HPDE6-E6E7 (cell line): ENCODE measurements at regions not wholly inside any gene's neighbourhood (a gene's known extent, or its start where the extent isn't known, plus 50 kb on each side); places are given as distances from the start of the nearest gene placed in this dataset.
"Not testable (repeated sequence)": the region's sequence is repeated elsewhere in the genome, so short reads cannot be mapped to it uniquely, and the experiment has no call there.

ENCODE experiments used
- DNase-seq: peaks from one replicate; pipeline ENCODE4 v3.0.0; 2011; ENCODE audit warnings: missing footprints; ENCODE audit errors: extremely low spot score

GRCh38 chr4:12692815-12693214 is 791.3 kb downstream of the RAB28 start:
- no peak for DNase-seq

DNA sequence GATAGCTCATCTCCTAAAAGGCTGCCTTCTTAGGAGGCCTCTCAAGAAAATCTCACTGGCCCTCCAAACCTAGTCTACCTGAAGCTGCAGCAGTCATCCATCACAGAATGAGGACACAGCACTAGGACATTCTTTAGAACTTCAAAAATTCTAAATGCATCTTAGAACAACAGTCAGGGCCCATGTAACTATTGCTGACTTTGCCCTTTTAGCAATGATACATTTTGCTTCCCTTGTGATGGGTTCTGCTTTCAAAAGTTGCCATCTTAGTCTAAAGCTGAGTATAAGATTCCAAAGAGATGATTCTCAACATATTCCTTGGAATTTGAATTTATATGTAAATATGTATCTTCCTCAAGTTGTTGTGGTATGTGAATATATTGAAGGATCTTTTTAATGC is 793.0 kb downstream of the RAB28 start:
- DNase-seq: no peak

GRCh38 chr4:12689457-12689856 is 794.7 kb downstream of the RAB28 start:
- no peak for DNase-seq

DNA sequence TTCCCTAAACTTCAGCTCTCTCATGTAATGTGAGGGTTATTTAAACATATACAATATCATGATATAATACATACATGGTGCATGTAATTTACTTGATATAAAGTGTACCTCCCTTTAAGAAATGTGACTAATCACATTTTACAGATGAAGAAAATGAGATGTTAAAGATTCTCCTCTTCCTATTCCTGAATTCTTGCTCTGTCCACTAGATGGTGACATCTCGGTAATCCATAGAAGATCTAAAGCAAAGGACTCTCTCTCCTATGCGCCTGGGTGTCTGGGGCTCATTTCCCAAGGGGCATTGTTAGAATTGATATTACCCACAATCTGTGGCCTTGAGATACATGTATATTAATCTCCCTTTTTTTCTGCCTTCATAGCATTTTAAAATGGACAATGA is 804.9 kb downstream of the RAB28 start:
- DNase-seq: no peak

DNA sequence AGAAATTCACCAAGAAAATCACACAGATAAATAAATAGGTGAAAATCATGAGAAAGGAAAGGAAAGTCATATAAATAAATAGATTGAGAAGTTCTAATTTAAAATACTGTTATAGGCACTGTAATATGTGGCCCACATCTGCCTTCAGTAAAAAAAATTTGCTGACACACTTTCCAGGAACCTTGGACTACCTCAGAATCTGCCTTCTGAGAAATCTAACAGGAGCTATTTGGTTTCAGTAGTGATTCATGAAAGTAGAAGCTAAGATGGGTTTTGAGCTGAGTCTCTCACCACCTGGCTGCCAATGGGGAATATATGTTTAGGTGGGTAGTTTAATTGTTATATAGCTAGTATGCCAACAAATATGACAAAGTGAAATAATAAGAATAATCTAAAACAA is 810.0 kb downstream of the RAB28 start:
- DNase-seq: no peak

GRCh38 chr4:12672303-12672702 is 811.8 kb downstream of the RAB28 start:
- no peak for DNase-seq

DNA sequence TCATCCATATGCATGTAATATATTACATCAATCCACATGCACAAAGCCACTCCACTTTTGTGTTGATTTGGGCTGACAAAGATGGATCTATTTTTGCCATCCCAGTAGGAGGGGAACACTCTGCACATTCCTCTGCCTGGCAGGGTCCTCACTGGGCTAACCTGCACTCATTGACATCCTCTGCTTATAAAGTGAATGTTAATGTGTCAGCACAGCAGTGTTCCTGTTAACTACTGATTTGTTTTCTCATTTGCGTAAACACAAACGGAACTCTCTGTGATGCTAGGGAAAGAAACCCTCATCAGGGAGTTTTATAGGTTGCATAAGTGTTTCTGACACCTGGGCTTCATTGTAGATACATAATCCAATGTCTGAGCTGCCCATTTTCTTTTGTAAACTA is 826.0 kb downstream of the RAB28 start:
- no peak for DNase-seq

DNA sequence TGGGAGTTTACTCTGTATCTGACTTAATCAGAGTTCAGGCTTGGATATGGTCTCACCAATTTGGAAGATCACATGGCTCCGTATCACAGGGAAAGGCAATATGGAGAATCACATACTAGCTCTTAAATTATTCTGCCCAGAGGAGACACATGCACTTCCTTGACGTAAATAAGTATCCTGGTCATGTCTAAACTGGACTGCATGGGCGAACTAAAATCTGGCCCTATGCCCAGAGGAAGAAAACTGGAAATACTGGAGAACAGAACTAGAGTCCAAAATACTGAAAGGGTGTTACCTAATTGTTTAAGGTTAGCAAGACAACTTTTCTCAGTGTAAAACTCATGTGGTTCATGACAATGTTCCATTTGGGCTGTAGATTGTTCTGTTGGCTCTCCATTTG is 832.3 kb downstream of the RAB28 start:
- DNase-seq: no peak

GRCh38 chr4:12645732-12646131 is 838.4 kb downstream of the RAB28 start:
- no peak for DNase-seq

- DNase-seq: no peak
Observed at GRCh38 chr4:12644261-12644660, 839.9 kb downstream of the RAB28 start.

DNA sequence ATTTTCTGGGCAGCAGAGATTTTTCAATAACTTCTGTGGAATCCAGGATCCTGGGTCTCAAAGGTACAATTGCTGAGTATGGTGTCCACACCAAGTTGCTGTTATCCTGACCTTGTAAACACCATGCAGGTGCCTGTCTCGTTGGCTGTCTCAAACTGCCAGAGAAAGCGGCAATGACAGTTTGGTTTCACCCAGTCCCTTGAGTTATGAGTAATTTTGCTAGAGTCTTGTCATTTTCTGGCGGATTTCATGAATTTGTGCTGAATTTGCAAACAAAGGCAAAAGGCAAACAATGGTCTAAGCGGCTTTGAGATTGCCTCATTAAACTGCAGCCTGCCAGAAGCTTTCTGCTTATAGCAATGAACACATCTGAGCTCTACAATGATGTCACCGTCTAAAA is 847.9 kb downstream of the RAB28 start:
- DNase-seq: no peak

DNA sequence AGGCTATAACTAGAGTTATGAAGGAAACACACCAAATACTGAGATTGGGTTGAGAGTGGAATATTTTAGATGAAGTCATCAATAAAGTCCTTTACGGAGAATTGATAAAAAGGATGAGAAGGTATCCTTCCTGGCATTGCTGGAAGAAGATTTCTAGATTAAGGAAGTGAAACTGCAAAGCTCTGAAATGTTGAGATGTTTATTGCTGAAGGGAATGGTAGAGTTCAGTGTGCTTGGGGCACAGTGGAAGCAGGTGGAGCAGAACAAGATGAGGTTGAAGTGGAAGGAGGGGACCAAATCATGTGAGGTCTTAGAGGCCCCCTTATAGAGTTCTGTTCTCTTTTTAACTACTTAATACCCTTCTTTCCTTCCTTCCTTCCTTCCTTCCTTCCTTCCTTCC is 848.5 kb downstream of the RAB28 start:
- DNase-seq: no peak

GRCh38 chr4:12633053-12633651 is 851.0 kb downstream of the RAB28 start:
- peak; percentile 48 for DNase-seq

DNA sequence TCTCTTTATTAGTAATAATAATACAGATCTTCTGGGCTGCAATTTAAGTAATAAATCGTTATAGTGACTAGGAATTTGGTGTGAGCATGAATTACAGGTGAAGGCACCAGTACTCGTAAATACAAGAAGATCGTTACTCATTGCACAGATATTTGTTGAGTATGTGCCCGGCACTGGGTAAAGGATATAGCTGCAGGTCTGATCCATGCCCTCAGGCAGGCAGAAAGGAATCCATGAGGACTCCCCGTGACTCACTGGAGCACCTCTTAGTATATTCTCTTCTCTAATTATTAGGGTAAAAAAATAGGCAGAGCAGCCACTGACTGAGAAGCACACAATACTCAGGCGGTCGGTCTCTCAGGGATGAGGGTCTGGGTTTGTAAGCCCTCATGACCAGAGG is 868.3 kb downstream of the RAB28 start:
- DNase-seq: no peak

DNA sequence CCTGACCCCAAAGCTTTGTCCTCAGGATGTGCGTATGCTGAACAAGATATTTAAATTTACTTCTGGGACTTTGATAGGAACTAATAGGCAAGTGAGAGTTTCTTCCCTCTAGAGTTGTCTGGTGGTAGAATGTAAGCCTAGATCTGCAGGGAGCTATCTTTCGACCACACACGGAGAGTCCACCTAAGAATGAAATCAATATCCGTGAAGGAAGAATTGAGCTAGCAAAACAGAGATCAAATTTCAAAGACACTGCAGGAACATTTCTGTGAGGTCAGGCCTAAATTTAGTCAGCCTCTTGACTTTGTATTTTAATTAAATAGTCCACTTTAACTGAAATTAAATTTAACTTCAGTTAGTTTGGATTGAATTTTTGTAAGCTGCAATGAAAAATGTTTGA is 871.3 kb downstream of the RAB28 start:
- no peak for DNase-seq

DNA sequence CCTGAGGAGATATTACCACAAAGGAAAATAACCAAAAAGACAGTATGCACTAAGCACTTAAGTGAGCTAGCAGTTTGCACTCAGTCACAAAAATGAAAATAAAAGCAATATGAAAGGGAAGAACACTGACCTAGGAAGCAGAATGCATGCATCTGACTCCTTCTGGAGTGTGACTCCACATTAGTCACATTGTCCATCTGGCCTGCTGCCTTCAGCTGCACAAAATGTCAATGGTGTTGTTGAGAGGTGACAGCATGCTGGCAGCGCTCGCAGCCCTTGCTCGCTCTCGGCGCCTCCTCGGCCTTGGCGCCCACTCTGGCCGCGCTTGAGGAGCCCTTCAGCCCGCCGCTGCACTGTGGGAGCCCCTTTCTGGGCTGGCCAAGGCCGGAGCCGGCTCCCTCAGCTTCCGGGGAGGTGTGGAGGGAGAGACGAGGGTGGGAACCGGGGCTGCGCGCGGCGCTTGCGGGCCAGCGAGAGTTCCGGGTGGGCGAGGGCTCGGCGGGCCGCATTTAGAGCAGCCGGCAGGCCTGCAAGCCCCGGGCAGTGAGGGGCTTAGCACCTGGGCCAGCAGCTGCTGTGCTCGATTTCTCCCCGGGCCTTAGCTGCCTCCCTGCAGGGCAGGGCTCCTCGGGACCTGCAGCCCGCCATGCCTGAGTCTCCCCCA is 874.8 kb downstream of the RAB28 start:
- DNase-seq: not testable (repeated sequence)

GRCh38 chr4:12595986-12596385 is 888.2 kb downstream of the RAB28 start:
- no peak for DNase-seq

- DNase-seq: no peak
Observed at GRCh38 chr4:12595489-12595888, 888.7 kb downstream of the RAB28 start.

GRCh38 chr4:12588582-12588981 is 895.6 kb downstream of the RAB28 start:
- DNase-seq: no peak

DNA sequence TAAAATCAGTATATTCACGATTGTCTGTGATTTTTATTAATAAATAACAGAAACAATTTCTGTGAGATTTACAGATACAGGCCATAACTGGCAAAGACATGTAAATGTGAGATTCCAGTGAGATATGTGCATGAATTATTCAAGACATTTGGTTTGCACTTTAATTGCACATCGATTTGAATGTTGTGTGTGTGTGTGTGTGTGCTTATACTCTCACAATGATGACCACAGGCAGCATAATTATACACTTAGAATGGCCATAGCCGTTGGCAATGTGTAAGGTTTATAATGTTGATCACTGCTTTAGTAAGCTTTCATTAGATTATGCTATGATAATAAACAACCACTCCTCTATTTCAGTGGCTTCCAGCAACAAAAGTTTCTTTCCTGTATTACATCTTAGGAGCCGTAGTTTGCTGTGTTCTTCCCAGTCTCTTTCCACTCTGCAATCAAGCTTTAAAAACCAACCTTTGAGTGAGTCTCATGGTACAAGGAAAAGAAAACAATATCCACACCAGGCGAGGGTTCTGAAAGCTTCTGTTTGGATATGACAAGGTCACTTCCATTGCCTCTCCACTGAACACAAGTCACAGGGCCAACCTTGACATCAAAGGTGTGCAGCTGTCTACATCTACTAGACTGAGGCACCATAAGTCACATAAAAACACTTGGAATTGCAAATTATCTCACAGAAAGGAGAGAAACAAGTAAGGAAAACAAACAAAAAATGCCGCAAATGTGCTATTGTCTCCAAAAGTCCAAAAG is 897.7 kb downstream of the RAB28 start:
- DNase-seq: no peak

- no peak for DNase-seq
Observed at GRCh38 chr4:12584116-12584875, 899.8 kb downstream of the RAB28 start.

DNA sequence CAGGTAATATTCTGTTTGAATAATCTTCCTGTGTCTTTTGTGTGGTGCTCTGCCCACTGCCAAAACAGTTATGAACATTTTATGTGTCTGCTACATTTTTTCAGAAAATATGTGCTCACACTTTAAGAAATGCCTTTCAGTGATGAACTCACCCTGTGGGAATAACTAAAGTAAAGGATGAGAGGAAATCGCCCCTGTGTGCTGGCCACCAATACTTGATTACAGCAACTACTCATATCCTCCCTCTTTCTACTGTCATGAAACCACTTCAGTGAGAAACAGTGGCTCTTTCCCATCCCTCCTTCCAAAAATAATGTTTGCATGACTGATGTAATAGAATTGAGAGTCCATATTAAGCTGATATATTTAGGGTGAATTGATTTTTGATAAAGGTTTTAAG is 900.9 kb downstream of the RAB28 start:
- no peak for DNase-seq
